DND-41 (cell line): ENCODE measurements at regions not wholly inside any gene's neighbourhood (a gene's known extent, or its start where the extent isn't known, plus 50 kb on each side); places are given as distances from the start of the nearest gene placed in this dataset.

ENCODE experiments used
- ATAC-seq: fragments of 200-7000 bp; cut with Tn5 transposase; 3 replicates; pipeline ENCODE4 v1.9.1; 2021; ENCODE audit warnings: low read depth; ENCODE audit not compliant: insufficient read depth
- DNase-seq: peaks from one replicate; pipeline ENCODE4 v3.0.0-alpha.2; 2020
- H2AFZ ChIP-seq: 2 replicates; pipeline ENCODE4 v1.6.0; 2012; ENCODE audit warnings: low read depth, low read length
- H3K27ac ChIP-seq: 2 replicates; pipeline ENCODE4 v1.5.1; 2012; ENCODE audit warnings: low read length, inconsistent platforms
- H3K27me3 ChIP-seq: fragments of 200-600 bp; sonication (generic); 2 replicates; pipeline ENCODE4 v1.6.0; 2012; ENCODE audit warnings: low read length, mild to moderate bottlenecking, inconsistent platforms; ENCODE audit not compliant: insufficient read depth, poor library complexity
- H3K36me3 ChIP-seq: 2 replicates; pipeline ENCODE4 v1.5.1; 2012; ENCODE audit warnings: low read length, inconsistent platforms; ENCODE audit not compliant: insufficient read depth
- H3K4me1 ChIP-seq: 2 replicates; pipeline ENCODE4 v1.5.1; 2012; ENCODE audit warnings: mild to moderate bottlenecking, low read length; ENCODE audit not compliant: insufficient read depth
- H3K4me2 ChIP-seq: 2 replicates; pipeline ENCODE4 v1.6.0; 2012; ENCODE audit warnings: mild to moderate bottlenecking, moderate library complexity, low read length, inconsistent platforms; ENCODE audit not compliant: insufficient read depth
- H3K4me3 ChIP-seq, 2 experiments: fragments of 200-600 bp in 1 of 2; shearing (Covaris generic) in 1 of 2; 2 replicates each; pipeline ENCODE4 v1.5.1; 2012 to 2016; ENCODE audit warnings: inconsistent platforms in 2 of 2, low read length in 2 of 2, mild to moderate bottlenecking in 2 of 2, low read depth in 1 of 2, moderate library complexity in 1 of 2
- H3K79me2 ChIP-seq: 2 replicates; pipeline ENCODE4 v1.6.0; 2012; ENCODE audit warnings: low read length, inconsistent platforms; ENCODE audit not compliant: insufficient read depth
- H3K9ac ChIP-seq: 2 replicates; pipeline ENCODE4 v1.6.0; 2012; ENCODE audit warnings: low read depth, mild to moderate bottlenecking, inconsistent platforms, low read length, moderate library complexity
- H3K9me3 ChIP-seq: 2 replicates; pipeline ENCODE4 v1.5.1; 2012; ENCODE audit warnings: low read length, moderate library complexity, mild to moderate bottlenecking, inconsistent platforms; ENCODE audit not compliant: insufficient read depth, severe bottlenecking
- H4K20me1 ChIP-seq: 2 replicates; pipeline ENCODE4 v1.6.0; 2012; ENCODE audit warnings: low read length; ENCODE audit not compliant: insufficient read depth
- CTCF ChIP-seq: IDR thresholded peaks from 2 replicates; pipeline ENCODE4 v1.5.1; 2012; ENCODE audit warnings: borderline replicate concordance, low read length, moderate library complexity, mild to moderate bottlenecking; ENCODE audit not compliant: poor library complexity, severe bottlenecking; ENCODE audit errors: extremely low read depth
- EZH2 ChIP-seq: IDR thresholded peaks from 3 replicates; pipeline ENCODE4 v1.6.1; 2012; ENCODE audit warnings: borderline replicate concordance, low read depth, mild to moderate bottlenecking, moderate library complexity, low read length, inconsistent platforms; ENCODE audit not compliant: severe bottlenecking

- no peak for TF ChIP-seq CTCF
- TF ChIP-seq EZH2, result no peak
- Histone ChIP-seq H3K27ac (no peak overlapping the region), H4K20me1 (no peaks in the 10 kb centered on the region), H3K4me2 (no peak overlapping the region), H3K4me3 (no peak overlapping the region), H3K79me2 (no peaks in the 10 kb centered on the region), H3K9ac (no peak overlapping the region), H2AFZ (no peak overlapping the region), H3K4me1 (no peaks in the 10 kb centered on the region), H3K27me3 (no peaks in the 10 kb centered on the region), H3K9me3 (no peaks in the 10 kb centered on the region), H3K36me3 (no peaks in the 10 kb centered on the region)
- DNase-seq, result no peak
- no peak for ATAC-seq
Measured at GRCh38 chrX:110877326-110877725, 81.7 kb upstream of the CHRDL1 start.

- no peak for ATAC-seq
- H3K27me3 ChIP-seq, result no peaks in the 10 kb centered on the region
- TF ChIP-seq CTCF (no peak), EZH2 (no peak)
Measured at GRCh38 chrX:110871839-110872238, 76.2 kb upstream of the CHRDL1 start.

GRCh38 chrX:110866421-110866820 is 70.8 kb upstream of the CHRDL1 start:
- Histone ChIP-seq H3K4me1 (no peaks in the 10 kb centered on the region), H3K4me2 (no peak overlapping the region), H3K9me3 (no peaks in the 10 kb centered on the region), H2AFZ (no peak overlapping the region), H4K20me1 (no peaks in the 10 kb centered on the region), H3K4me3 (no peak overlapping the region), H3K27ac (no peak overlapping the region), H3K27me3 (no peaks in the 10 kb centered on the region), H3K79me2 (no peaks in the 10 kb centered on the region), H3K36me3 (no peaks in the 10 kb centered on the region), H3K9ac (no peak overlapping the region)
- TF ChIP-seq EZH2 (no peak), CTCF (no peak)
- no peak for ATAC-seq
- DNase-seq, result no peak

More at GRCh38 chrX:110871839-110872238, 76.2 kb upstream of the CHRDL1 start:
- Histone ChIP-seq H3K36me3 (no peaks in the 10 kb centered on the region), H3K4me3 (no peak overlapping the region), H4K20me1 (no peaks in the 10 kb centered on the region), H3K79me2 (no peaks in the 10 kb centered on the region), H3K4me2 (no peak overlapping the region), H3K9me3 (no peaks in the 10 kb centered on the region), H3K4me1 (no peaks in the 10 kb centered on the region), H3K9ac (no peak overlapping the region), H2AFZ (no peak overlapping the region), H3K27ac (no peak overlapping the region)
- DNase-seq, result no peak

GRCh38 chrX:110863883-110864282 is 68.3 kb upstream of the CHRDL1 start:
- H3K9ac ChIP-seq, result no peak overlapping the region
- no peak overlapping the region for H2AFZ ChIP-seq
- no peak overlapping the region for H3K4me2 ChIP-seq
- ATAC-seq (no peak), DNase-seq (no peak)
- H3K4me1 ChIP-seq, result no peaks in the 10 kb centered on the region
- no peak for TF ChIP-seq CTCF
- TF ChIP-seq EZH2, result no peak
- no peak overlapping the region for H3K27ac ChIP-seq
- no peaks in the 10 kb centered on the region for H3K9me3 ChIP-seq
- no peaks in the 10 kb centered on the region for H3K79me2 ChIP-seq
- no peaks in the 10 kb centered on the region for H4K20me1 ChIP-seq
- no peaks in the 10 kb centered on the region for H3K36me3 ChIP-seq
- H3K27me3 ChIP-seq, result no peaks in the 10 kb centered on the region
- no peak overlapping the region for H3K4me3 ChIP-seq
